AG10803 (cell line): ENCODE measurements at regions not wholly inside any gene's neighbourhood (a gene's known extent, or its start where the extent isn't known, plus 50 kb on each side); places are given as distances from the start of the nearest gene placed in this dataset.

Experiments used
- DNase-seq: peaks from one replicate; pipeline ENCODE4 v3.0.0; 2010; ENCODE audit warnings: low read depth
- H3K4me3 ChIP-seq: 2 replicates; pipeline ENCODE4 v1.5.1; 2011; ENCODE audit warnings: mild to moderate bottlenecking, low read length, control low read depth
- TF ChIP-seq, protein P1 (sequence below): conservative IDR thresholded peaks from 2 replicates; pipeline ENCODE4 v1.5.1; 2011; ENCODE audit warnings: mild to moderate bottlenecking, low read length, control low read depth, inconsistent platforms

DNA sequence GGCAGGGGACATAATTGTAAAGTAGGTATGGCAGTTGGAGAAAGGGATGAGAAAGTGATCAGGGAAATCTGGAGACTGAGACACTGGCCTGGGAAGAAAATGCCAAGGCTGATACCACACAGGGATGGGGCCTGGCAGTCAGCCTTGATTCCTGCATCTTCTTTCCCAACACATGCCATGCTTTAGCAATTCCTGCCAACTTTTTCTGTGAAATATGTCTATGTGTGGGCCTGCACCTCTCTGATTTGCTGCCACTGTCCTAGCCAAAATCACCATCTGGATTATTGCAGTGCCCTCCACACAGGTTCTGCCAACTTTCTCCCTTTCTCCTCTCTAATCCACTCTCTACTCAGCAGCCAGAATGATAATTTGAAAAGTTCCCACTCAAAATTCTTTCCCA lies 759.8 kb upstream of the CITED2 start:
- peak; percentile 73 for DNase-seq
- H3K4me3 ChIP-seq, result no peak overlapping the region
- TF ChIP-seq, protein P1, sequence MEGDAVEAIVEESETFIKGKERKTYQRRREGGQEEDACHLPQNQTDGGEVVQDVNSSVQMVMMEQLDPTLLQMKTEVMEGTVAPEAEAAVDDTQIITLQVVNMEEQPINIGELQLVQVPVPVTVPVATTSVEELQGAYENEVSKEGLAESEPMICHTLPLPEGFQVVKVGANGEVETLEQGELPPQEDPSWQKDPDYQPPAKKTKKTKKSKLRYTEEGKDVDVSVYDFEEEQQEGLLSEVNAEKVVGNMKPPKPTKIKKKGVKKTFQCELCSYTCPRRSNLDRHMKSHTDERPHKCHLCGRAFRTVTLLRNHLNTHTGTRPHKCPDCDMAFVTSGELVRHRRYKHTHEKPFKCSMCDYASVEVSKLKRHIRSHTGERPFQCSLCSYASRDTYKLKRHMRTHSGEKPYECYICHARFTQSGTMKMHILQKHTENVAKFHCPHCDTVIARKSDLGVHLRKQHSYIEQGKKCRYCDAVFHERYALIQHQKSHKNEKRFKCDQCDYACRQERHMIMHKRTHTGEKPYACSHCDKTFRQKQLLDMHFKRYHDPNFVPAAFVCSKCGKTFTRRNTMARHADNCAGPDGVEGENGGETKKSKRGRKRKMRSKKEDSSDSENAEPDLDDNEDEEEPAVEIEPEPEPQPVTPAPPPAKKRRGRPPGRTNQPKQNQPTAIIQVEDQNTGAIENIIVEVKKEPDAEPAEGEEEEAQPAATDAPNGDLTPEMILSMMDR, result no peak

- DNase-seq, result no peak
- H3K4me3 ChIP-seq, result no peak overlapping the region
- TF ChIP-seq, protein P1, result no peak
Measured at GRCh38 chr6:140130074-140130473, 755.6 kb upstream of the CITED2 start.

DNA sequence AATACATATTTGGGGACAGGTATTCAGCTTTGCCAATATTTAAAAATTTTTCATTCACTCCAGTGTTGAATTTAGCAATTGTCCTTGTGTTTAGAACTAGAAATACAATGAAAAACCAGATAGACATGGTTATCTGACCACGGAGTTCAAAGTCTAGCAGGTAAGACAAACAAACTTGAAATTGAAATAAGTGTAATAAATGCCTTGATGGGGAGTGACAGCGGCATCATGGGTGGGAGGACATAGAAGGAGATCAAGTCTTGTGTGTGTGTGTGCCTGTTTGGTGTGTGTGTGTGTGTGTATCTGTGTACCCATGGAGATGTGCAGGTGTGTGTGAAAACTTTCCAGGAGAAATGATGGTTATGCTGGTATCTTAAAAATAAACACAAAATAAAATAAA lies 750.0 kb upstream of the CITED2 start:
- TF ChIP-seq, protein P1, result no peak
- no peak overlapping the region for H3K4me3 ChIP-seq
- no peak for DNase-seq

DNA sequence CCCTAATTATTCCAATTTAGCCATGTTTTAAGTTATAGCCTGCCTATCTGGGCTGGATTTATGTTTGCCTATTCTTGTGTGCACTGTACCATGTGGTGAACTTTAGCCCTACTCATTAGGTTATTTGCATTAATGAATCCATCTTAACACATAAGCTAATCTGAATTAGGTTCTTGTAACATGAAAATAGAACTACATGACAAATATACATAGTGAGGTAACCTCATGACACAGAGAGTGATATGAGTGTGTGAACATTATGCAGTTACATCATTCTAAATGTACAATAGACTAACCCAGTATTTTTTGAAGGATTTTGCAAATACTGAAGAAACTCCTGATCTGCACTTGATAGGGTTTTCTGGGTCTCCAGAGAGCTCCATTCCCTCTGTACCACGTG lies 733.7 kb upstream of the CITED2 start:
- H3K4me3 ChIP-seq, result no peak overlapping the region
- no peak for DNase-seq
- TF ChIP-seq, protein P1, result no peak

DNA sequence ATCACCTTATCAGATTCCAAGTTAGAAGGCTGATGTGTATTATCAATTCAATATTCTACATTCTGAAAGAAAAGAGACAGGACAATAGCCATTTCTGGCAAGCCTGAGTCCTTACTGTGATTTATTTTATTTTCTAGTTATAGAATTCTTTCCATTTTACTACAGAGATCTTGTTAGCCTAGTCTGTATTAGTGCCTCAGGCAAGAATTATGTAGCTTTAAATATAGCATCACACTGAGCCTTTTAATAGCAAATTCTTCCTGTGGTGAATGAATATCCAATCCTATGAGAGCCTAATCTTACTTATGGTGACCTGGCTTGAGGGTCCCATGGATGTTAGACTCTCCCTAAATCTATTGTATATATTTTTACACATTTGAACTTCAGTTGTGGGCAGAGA lies 732.8 kb upstream of the CITED2 start:
- DNase-seq, result no peak
- TF ChIP-seq, protein P1, result no peak
- no peak overlapping the region for H3K4me3 ChIP-seq

- TF ChIP-seq, protein P1, result no peak
- DNase-seq, result no peak
- no peak overlapping the region for H3K4me3 ChIP-seq
Measured at GRCh38 chr6:140105857-140106256, 731.4 kb upstream of the CITED2 start.

DNA sequence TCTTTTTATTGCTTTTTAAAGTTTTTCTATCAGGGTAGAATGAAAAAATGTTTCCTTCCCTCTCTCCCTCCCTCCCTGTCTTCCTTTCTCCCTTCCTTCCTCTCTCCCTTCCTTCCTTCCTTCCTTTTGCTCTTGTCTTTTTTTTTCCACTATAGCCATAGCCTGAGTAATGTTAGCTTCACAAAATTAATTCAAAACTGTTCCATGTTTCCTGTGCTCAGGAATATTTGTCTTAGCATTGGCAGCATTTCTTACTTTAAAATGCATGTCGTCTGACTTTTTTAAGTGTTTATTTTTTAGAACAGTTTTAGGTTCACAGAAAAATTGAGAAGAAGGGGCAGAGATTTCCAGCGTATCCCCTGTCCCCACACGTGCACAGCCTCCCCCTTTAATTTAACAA lies 730.8 kb upstream of the CITED2 start:
- TF ChIP-seq, protein P1, result no peak
- no peak for DNase-seq
- H3K4me3 ChIP-seq, result no peak overlapping the region
